GM23338 (cell line): ENCODE measurements at regions not wholly inside any gene's neighbourhood (a gene's known extent, or its start where the extent isn't known, plus 50 kb on each side); places are given as distances from the start of the nearest gene placed in this dataset.
A peak's percentile ranks its signal among the peaks of the same experiment; 100 is the strongest.

Experiments
- ATAC-seq: fragments of 200-7000 bp; cut with Tn5 transposase; 3 replicates; pipeline ENCODE4 v1.9.1; 2020
- DNase-seq: peaks from one replicate; pipeline ENCODE4 v3.0.0-alpha.2; 2015; ENCODE audit warnings: low spot score
- H2AFZ ChIP-seq: fragments of 200-600 bp; sonication (generic); 2 replicates; pipeline ENCODE4 v1.8.0; 2016; ENCODE audit warnings: antibody characterized with exemption, mild to moderate bottlenecking, moderate library complexity
- H3F3A ChIP-seq: fragments of 200-600 bp; sonication (generic); replicated peaks from 2 replicates; pipeline ENCODE4 v1.8.0; 2017; ENCODE audit warnings: antibody characterized with exemption, mixed run types, low read depth
- H3K27ac ChIP-seq: fragments of 200-600 bp; sonication (generic); 2 replicates; pipeline ENCODE4 v1.6.1; 2016; ENCODE audit warnings: low read depth
- H3K27me3 ChIP-seq: fragments of 200-600 bp; sonication (generic); 2 replicates; pipeline ENCODE4 v1.8.0; 2016; ENCODE audit warnings: mild to moderate bottlenecking, mixed run types, moderate library complexity; ENCODE audit not compliant: insufficient read depth
- H3K36me3 ChIP-seq: fragments of 200-600 bp; sonication (generic); 2 replicates; pipeline ENCODE4 v1.8.0; 2016; ENCODE audit warnings: mild to moderate bottlenecking; ENCODE audit not compliant: insufficient read depth
- H3K4me1 ChIP-seq: fragments of 200-600 bp; sonication (generic); 2 replicates; pipeline ENCODE4 v1.8.0; 2016; ENCODE audit warnings: mild to moderate bottlenecking, moderate library complexity; ENCODE audit not compliant: insufficient read depth
- H3K4me2 ChIP-seq: fragments of 200-600 bp; sonication (generic); 2 replicates; pipeline ENCODE4 v1.7.1; 2017; ENCODE audit warnings: mixed run types
- H3K4me3 ChIP-seq: fragments of 200-600 bp; sonication (generic); 2 replicates; pipeline ENCODE4 v1.6.1; 2016; ENCODE audit warnings: mixed run types
- H3K79me2 ChIP-seq: fragments of 200-600 bp; sonication (generic); replicated peaks from 2 replicates; pipeline ENCODE4 v1.8.0; 2017; ENCODE audit warnings: mild to moderate bottlenecking; ENCODE audit not compliant: insufficient read depth
- H3K9me2 ChIP-seq: fragments of 200-600 bp; sonication (generic); 2 replicates; pipeline ENCODE4 v1.8.0; 2017; ENCODE audit not compliant: insufficient read depth
- H4K20me1 ChIP-seq: fragments of 200-600 bp; sonication (generic); replicated peaks from 2 replicates; pipeline ENCODE4 v1.8.0; 2017; ENCODE audit warnings: mild to moderate bottlenecking; ENCODE audit not compliant: insufficient read depth
- H3K27ac Mint-ChIP-seq: 2 replicates; pipeline ENCODE4 v1.8.0; 2020; ENCODE audit warnings: inconsistent platforms, mild to moderate bottlenecking, moderate library complexity, mixed read lengths
- H3K27me3 Mint-ChIP-seq: 3 replicates; pipeline ENCODE4 v1.8.0; 2022; ENCODE audit warnings: low read depth, mild to moderate bottlenecking, moderate library complexity, mixed read lengths, inconsistent platforms; ENCODE audit not compliant: insufficient read depth, poor library complexity
- H3K36me3 Mint-ChIP-seq: 3 replicates; pipeline ENCODE4 v1.8.0; 2021; ENCODE audit warnings: low read depth, mild to moderate bottlenecking, inconsistent platforms, moderate library complexity, mixed read lengths
- H3K4me1 Mint-ChIP-seq: 3 replicates; pipeline ENCODE4 v1.8.0; 2020; ENCODE audit warnings: mild to moderate bottlenecking, inconsistent platforms, mixed read lengths
- H3K4me3 Mint-ChIP-seq: 3 replicates; pipeline ENCODE4 v1.8.0; 2021; ENCODE audit warnings: moderate library complexity, mild to moderate bottlenecking, inconsistent platforms, mixed read lengths
- H3K9me3 Mint-ChIP-seq: 3 replicates; pipeline ENCODE4 v1.8.0; 2020; ENCODE audit warnings: moderate library complexity, mild to moderate bottlenecking, inconsistent platforms, mixed read lengths
- CREB1 ChIP-seq: fragments of 250-450 bp; sonication (Bioruptor Pico); IDR thresholded peaks from 2 replicates; pipeline ENCODE4 v1.5.0; 2020; ENCODE audit warnings: low read depth, mild to moderate bottlenecking, moderate library complexity
- EZH2 ChIP-seq: fragments of 200-600 bp; sonication (generic); IDR thresholded peaks from one replicate; pipeline ENCODE4 v1.8.0; 2017; ENCODE audit warnings: antibody characterized with exemption, mild to moderate bottlenecking, low read depth; ENCODE audit not compliant: unreplicated experiment
- EZH2phosphoT487 ChIP-seq: fragments of 200-600 bp; sonication (generic); IDR thresholded peaks from one replicate; pipeline ENCODE4 v1.8.1; 2018; ENCODE audit warnings: antibody characterized with exemption; ENCODE audit not compliant: unreplicated experiment
- JUNB ChIP-seq: IDR thresholded peaks from one replicate; pipeline ENCODE4 v1.6.1; 2016; ENCODE audit warnings: antibody characterized with exemption; ENCODE audit not compliant: unreplicated experiment
- NANOG ChIP-seq: IDR thresholded peaks from 2 replicates; pipeline ENCODE4 v1.6.1; 2016; ENCODE audit warnings: antibody characterized with exemption, borderline replicate concordance
- POLR2AphosphoS5 ChIP-seq: IDR thresholded peaks from 2 replicates; pipeline ENCODE4 v1.6.1; 2016; ENCODE audit warnings: antibody characterized with exemption, low read depth
- STAT1 ChIP-seq: IDR thresholded peaks from one replicate; pipeline ENCODE4 v1.6.1; 2016; ENCODE audit warnings: antibody characterized with exemption; ENCODE audit not compliant: unreplicated experiment
- ZNF114 ChIP-seq: fragments of 250-450 bp; sonication (Bioruptor Pico); IDR thresholded peaks from 2 replicates; pipeline ENCODE4 v1.5.0; 2020; ENCODE audit warnings: mild to moderate bottlenecking, moderate library complexity
- ZNF331 ChIP-seq: fragments of 250-450 bp; sonication (Bioruptor Pico); IDR thresholded peaks from 2 replicates; pipeline ENCODE4 v1.5.0; 2020; ENCODE audit warnings: low read depth, mild to moderate bottlenecking, moderate library complexity
- TF ChIP-seq, protein P1 (sequence below), 2 experiments: fragments of 200-600 bp in 1 of 2; sonication (generic) in 1 of 2; conservative IDR thresholded peaks; 2 replicates each; pipeline versions ENCODE4 v1.5.1 to v1.6.1; 2016 to 2017; ENCODE audit warnings: antibody characterized with exemption in 2 of 2, low read depth in 2 of 2, mild to moderate bottlenecking in 2 of 2, moderate library complexity in 1 of 2
- TF ChIP-seq, protein P2 (sequence below): fragments of 250-450 bp; sonication (Bioruptor Pico); IDR thresholded peaks from 2 replicates; pipeline ENCODE4 v1.5.0; 2020; ENCODE audit warnings: mild to moderate bottlenecking, moderate library complexity
- TF ChIP-seq, protein P3 (sequence below): IDR thresholded peaks from 2 replicates; pipeline ENCODE4 v1.6.1; 2016; ENCODE audit warnings: antibody characterized with exemption

DNA sequence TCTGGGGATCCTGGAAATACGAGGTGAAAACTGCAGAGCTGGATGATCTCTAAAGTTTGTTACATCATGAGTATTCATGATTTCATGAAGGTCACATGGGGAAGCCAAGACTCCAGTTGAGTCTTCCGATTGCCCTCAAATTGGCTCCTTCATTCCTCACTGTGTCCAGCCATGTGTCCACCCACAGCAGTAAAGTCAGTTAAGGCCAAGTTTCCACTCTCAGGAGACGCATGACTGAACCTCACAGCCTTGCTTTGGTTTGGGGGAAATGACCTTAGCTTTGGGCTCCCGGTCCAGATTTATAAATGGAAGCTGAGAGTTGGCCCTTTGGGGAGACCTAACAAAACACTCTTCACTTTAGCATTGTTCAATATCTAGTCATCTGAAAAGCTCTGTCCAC, 289.7 kb upstream of the MCTP2 start:
- TF ChIP-seq EZH2 (no peak), NANOG (no peak), CREB1 (no peak), STAT1 (no peak), EZH2phosphoT487 (no peak), ZNF331 (CRISPR knock-in tag) (no peak)
- TF ChIP-seq, protein P1, sequence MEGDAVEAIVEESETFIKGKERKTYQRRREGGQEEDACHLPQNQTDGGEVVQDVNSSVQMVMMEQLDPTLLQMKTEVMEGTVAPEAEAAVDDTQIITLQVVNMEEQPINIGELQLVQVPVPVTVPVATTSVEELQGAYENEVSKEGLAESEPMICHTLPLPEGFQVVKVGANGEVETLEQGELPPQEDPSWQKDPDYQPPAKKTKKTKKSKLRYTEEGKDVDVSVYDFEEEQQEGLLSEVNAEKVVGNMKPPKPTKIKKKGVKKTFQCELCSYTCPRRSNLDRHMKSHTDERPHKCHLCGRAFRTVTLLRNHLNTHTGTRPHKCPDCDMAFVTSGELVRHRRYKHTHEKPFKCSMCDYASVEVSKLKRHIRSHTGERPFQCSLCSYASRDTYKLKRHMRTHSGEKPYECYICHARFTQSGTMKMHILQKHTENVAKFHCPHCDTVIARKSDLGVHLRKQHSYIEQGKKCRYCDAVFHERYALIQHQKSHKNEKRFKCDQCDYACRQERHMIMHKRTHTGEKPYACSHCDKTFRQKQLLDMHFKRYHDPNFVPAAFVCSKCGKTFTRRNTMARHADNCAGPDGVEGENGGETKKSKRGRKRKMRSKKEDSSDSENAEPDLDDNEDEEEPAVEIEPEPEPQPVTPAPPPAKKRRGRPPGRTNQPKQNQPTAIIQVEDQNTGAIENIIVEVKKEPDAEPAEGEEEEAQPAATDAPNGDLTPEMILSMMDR (conservative IDR thresholded peaks at IDR 0.05; ENCODE audit: low read depth in 2 of 2) = no peak
- Mint-ChIP-seq H3K27me3 (no peaks in the 10 kb centered on the region), H3K9me3 (no peaks in the 10 kb centered on the region; the same call in 2 of the 3 replicates), H3K27ac (no peak overlapping the region), H3K4me3 (no peak overlapping the region), H3K36me3 (no peaks in the 10 kb centered on the region), H3K4me1 (0 out of 3 replicates have a peak, but pooled peaks cover 3% of the 10 kb centered on the region)
- H4K20me1 ChIP-seq = no peaks in the 10 kb centered on the region
- H3K27ac ChIP-seq = no peak overlapping the region
- H2AFZ ChIP-seq = 0 out of 2 replicates have a peak overlapping the region, but pooled peaks have one; percentile 21
- H3K4me3 ChIP-seq = no peak overlapping the region
- no peaks in the 10 kb centered on the region for H3K4me1 ChIP-seq
- H3F3A ChIP-seq = no peaks in the 10 kb centered on the region
- H3K27me3 ChIP-seq = no peaks in the 10 kb centered on the region
- no peak overlapping the region for H3K4me2 ChIP-seq
- ATAC-seq = no peak
- no peaks in the 10 kb centered on the region for H3K79me2 ChIP-seq
- no peaks in the 10 kb centered on the region for H3K36me3 ChIP-seq
- no peaks in the 10 kb centered on the region for H3K9me2 ChIP-seq
- no peak for DNase-seq

DNA sequence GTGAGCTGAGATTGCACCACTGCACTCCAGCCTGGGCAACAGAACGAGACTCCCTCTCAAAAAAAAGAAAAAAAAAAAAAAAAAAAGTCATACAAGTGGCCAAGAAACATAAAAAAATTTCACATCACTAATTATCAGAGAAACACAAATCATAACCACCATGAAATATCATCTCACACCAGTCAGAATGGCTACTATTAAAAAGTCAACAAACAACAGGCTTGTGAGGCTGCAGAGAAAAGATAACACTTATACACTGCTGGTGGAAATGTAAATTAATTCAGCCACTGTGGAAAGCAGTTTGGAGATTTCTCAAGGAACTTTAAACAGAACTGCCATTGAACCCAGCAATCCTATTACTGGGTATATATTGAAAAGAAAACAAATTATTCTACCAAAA, 291.1 kb upstream of the MCTP2 start:
- DNase-seq = no peak
- no peaks in the 10 kb centered on the region for H3K9me2 ChIP-seq
- H3K4me1 ChIP-seq = no peaks in the 10 kb centered on the region
- H3K36me3 ChIP-seq = no peaks in the 10 kb centered on the region
- no peak overlapping the region for H2AFZ ChIP-seq
- H3K27ac ChIP-seq = no peak overlapping the region
- Mint-ChIP-seq H3K4me1 (0 out of 3 replicates have a peak, but pooled peaks cover 3% of the 10 kb centered on the region), H3K9me3 (no peaks in the 10 kb centered on the region; the same call in 2 of the 3 replicates), H3K4me3 (no peak overlapping the region), H3K36me3 (no peaks in the 10 kb centered on the region), H3K27ac (no peak overlapping the region), H3K27me3 (no peaks in the 10 kb centered on the region)
- no peaks in the 10 kb centered on the region for H3K79me2 ChIP-seq
- H3F3A ChIP-seq = no peaks in the 10 kb centered on the region
- H4K20me1 ChIP-seq = no peaks in the 10 kb centered on the region
- no peak overlapping the region for H3K4me2 ChIP-seq
- no peaks in the 10 kb centered on the region for H3K27me3 ChIP-seq
- H3K4me3 ChIP-seq = no peak overlapping the region
- ATAC-seq = no peak
- TF ChIP-seq POLR2AphosphoS5 (no peak), EZH2phosphoT487 (no peak), JUNB (no peak), CREB1 (no peak), ZNF114 (CRISPR knock-in tag) (no peak)
- TF ChIP-seq, protein P2, sequence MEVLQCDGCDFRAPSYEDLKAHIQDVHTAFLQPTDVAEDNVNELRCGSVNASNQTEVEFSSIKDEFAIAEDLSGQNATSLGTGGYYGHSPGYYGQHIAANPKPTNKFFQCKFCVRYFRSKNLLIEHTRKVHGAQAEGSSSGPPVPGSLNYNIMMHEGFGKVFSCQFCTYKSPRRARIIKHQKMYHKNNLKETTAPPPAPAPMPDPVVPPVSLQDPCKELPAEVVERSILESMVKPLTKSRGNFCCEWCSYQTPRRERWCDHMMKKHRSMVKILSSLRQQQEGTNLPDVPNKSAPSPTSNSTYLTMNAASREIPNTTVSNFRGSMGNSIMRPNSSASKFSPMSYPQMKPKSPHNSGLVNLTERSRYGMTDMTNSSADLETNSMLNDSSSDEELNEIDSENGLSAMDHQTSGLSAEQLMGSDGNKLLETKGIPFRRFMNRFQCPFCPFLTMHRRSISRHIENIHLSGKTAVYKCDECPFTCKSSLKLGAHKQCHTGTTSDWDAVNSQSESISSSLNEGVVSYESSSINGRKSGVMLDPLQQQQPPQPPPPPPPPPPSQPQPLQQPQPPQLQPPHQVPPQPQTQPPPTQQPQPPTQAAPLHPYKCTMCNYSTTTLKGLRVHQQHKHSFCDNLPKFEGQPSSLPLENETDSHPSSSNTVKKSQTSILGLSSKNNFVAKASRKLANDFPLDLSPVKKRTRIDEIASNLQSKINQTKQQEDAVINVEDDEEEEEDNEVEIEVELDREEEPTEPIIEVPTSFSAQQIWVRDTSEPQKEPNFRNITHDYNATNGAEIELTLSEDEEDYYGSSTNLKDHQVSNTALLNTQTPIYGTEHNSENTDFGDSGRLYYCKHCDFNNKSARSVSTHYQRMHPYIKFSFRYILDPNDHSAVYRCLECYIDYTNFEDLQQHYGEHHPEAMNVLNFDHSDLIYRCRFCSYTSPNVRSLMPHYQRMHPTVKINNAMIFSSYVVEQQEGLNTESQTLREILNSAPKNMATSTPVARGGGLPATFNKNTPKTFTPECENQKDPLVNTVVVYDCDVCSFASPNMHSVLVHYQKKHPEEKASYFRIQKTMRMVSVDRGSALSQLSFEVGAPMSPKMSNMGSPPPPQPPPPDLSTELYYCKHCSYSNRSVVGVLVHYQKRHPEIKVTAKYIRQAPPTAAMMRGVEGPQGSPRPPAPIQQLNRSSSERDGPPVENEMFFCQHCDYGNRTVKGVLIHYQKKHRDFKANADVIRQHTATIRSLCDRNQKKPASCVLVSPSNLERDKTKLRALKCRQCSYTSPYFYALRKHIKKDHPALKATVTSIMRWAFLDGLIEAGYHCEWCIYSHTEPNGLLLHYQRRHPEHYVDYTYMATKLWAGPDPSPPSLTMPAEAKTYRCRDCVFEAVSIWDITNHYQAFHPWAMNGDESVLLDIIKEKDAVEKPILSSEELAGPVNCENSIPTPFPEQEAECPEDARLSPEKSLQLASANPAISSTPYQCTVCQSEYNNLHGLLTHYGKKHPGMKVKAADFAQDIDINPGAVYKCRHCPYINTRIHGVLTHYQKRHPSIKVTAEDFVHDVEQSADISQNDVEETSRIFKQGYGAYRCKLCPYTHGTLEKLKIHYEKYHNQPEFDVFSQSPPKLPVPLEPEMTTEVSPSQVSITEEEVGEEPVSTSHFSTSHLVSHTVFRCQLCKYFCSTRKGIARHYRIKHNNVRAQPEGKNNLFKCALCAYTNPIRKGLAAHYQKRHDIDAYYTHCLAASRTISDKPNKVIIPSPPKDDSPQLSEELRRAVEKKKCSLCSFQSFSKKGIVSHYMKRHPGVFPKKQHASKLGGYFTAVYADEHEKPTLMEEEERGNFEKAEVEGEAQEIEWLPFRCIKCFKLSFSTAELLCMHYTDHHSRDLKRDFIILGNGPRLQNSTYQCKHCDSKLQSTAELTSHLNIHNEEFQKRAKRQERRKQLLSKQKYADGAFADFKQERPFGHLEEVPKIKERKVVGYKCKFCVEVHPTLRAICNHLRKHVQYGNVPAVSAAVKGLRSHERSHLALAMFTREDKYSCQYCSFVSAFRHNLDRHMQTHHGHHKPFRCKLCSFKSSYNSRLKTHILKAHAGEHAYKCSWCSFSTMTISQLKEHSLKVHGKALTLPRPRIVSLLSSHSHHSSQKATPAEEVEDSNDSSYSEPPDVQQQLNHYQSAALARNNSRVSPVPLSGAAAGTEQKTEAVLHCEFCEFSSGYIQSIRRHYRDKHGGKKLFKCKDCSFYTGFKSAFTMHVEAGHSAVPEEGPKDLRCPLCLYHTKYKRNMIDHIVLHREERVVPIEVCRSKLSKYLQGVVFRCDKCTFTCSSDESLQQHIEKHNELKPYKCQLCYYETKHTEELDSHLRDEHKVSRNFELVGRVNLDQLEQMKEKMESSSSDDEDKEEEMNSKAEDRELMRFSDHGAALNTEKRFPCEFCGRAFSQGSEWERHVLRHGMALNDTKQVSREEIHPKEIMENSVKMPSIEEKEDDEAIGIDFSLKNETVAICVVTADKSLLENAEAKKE (CRISPR knock-in tag) = no peak
- TF ChIP-seq, protein P3, sequence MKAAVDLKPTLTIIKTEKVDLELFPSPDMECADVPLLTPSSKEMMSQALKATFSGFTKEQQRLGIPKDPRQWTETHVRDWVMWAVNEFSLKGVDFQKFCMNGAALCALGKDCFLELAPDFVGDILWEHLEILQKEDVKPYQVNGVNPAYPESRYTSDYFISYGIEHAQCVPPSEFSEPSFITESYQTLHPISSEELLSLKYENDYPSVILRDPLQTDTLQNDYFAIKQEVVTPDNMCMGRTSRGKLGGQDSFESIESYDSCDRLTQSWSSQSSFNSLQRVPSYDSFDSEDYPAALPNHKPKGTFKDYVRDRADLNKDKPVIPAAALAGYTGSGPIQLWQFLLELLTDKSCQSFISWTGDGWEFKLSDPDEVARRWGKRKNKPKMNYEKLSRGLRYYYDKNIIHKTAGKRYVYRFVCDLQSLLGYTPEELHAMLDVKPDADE = no peak
